Type B pancreatic cell (in vitro differentiated cells): ENCODE measurements at regions not wholly inside any gene's neighbourhood (a gene's known extent, or its start where the extent isn't known, plus 50 kb on each side); places are given as distances from the start of the nearest gene placed in this dataset.
A peak's percentile ranks its signal among the peaks of the same experiment; 100 is the strongest.

Source experiments
- DNase-seq: peaks from one replicate; pipeline ENCODE4 v3.0.0; 2021; ENCODE audit warnings: mixed read lengths; ENCODE audit not compliant: unreplicated experiment; ENCODE audit errors: extremely low spot score
- H3K27ac Mint-ChIP-seq: 2 replicates; pipeline ENCODE4 v1.8.0; 2021; ENCODE audit warnings: mild to moderate bottlenecking, mixed read lengths
- H3K27me3 Mint-ChIP-seq: 2 replicates; pipeline ENCODE4 v1.8.0; 2021; ENCODE audit warnings: mixed read lengths
- H3K36me3 Mint-ChIP-seq: 2 replicates; pipeline ENCODE4 v1.8.0; 2021; ENCODE audit warnings: mixed read lengths
- H3K4me1 Mint-ChIP-seq: one replicate; pipeline ENCODE4 v1.8.0; 2021; ENCODE audit warnings: mixed read lengths; ENCODE audit not compliant: unreplicated experiment
- H3K4me3 Mint-ChIP-seq: 2 replicates; pipeline ENCODE4 v1.8.0; 2021; ENCODE audit warnings: mild to moderate bottlenecking, mixed read lengths
- H3K9me3 Mint-ChIP-seq: 2 replicates; pipeline ENCODE4 v1.8.0; 2021; ENCODE audit warnings: mixed read lengths
- TF ChIP-seq, protein P1 (sequence below): fragments of 200-600 bp; sonication (generic); conservative IDR thresholded peaks from 2 replicates; pipeline ENCODE4 v1.5.0; 2021; ENCODE audit warnings: antibody characterized with exemption, mild to moderate bottlenecking

DNA sequence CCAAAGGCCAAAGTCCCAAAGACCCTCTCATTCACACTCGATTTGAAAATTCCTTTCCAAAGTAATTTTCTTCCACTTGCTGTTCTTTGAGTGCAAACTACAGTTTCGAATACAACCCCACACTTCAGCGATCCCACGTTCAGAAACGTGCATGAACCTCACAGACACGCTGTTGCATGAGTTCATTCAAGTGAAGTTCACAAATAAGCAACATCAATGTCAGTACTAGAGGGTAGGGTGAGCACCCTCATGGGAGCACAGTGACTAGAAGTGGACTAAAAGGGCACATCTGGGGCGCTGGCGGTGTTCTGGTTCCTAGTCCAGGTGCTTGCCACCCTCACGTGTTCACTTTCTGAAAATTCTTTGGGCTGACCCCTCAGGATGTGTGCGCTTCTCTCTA is 59.0 kb downstream of the FAM50B start:
- Mint-ChIP-seq H3K9me3 (no peaks in the 10 kb centered on the region), H3K36me3 (no peaks in the 10 kb centered on the region), H3K4me3 (no peak overlapping the region), H3K4me1 (peaks cover 48% of the 10 kb centered on the region), H3K27ac (no peak overlapping the region), H3K27me3 (no peaks in the 10 kb centered on the region)
- TF ChIP-seq, protein P1, sequence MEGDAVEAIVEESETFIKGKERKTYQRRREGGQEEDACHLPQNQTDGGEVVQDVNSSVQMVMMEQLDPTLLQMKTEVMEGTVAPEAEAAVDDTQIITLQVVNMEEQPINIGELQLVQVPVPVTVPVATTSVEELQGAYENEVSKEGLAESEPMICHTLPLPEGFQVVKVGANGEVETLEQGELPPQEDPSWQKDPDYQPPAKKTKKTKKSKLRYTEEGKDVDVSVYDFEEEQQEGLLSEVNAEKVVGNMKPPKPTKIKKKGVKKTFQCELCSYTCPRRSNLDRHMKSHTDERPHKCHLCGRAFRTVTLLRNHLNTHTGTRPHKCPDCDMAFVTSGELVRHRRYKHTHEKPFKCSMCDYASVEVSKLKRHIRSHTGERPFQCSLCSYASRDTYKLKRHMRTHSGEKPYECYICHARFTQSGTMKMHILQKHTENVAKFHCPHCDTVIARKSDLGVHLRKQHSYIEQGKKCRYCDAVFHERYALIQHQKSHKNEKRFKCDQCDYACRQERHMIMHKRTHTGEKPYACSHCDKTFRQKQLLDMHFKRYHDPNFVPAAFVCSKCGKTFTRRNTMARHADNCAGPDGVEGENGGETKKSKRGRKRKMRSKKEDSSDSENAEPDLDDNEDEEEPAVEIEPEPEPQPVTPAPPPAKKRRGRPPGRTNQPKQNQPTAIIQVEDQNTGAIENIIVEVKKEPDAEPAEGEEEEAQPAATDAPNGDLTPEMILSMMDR = no peak
- no peak for DNase-seq

DNA sequence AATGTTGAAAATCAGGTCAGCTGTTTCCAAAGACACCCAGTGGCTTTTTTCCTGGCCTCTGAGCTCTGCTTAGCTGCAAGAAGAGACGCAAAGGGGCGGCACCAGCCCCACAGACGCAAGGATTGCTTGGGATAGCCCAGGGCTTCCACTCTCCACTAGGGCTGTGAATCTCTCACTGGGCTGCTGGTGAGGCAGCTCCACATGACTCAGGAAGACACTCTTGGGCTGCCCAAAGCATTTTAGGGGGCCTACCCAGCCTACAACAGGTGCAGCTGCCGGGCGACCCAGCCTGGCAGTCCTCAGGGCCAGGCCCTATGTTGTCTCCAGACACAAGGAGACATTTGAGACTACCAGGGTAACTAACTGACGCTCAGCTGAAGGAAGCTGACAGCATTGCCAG is 59.8 kb downstream of the FAM50B start:
- Mint-ChIP-seq H3K27me3 (no peaks in the 10 kb centered on the region), H3K9me3 (no peaks in the 10 kb centered on the region), H3K27ac (no peak overlapping the region), H3K36me3 (no peaks in the 10 kb centered on the region), H3K4me3 (no peak overlapping the region), H3K4me1 (peaks cover 51% of the 10 kb centered on the region)
- TF ChIP-seq, protein P1 = no peak
- no peak for DNase-seq

DNA sequence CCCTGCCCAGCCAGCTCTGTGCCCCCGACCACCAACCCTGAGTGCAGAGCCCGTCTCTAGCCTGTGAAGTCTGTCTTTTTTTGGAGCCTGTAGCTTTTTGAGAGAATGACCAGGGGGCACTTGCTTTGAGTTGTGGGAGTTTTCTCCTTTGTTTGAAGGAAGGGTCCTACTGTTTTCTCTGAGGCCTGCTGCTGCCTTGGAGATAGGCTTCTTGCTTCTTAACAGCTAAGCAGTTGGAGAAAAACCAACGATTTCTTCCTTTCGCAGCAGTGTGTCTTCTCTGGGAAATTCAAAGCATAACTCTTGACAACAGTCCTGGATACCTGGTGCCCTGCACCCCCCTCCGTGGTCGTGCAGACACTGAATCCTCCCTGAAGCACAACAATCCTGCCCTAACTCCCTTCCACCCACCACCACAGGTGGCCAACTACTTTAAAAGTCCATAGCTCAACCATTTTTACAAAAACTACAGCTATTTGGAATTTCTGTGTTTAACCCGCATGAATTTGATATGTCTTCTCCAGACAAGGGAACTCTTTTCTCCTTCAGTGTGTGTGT is 61.0 kb downstream of the FAM50B start:
- DNase-seq = no peak
- no peak overlapping the region for H3K27ac Mint-ChIP-seq
- H3K4me3 Mint-ChIP-seq = no peak overlapping the region
- TF ChIP-seq, protein P1 = no peak
- no peaks in the 10 kb centered on the region for H3K36me3 Mint-ChIP-seq
- H3K4me1 Mint-ChIP-seq = peaks cover 49% of the 10 kb centered on the region
- no peaks in the 10 kb centered on the region for H3K9me3 Mint-ChIP-seq
- H3K27me3 Mint-ChIP-seq = no peaks in the 10 kb centered on the region

DNA sequence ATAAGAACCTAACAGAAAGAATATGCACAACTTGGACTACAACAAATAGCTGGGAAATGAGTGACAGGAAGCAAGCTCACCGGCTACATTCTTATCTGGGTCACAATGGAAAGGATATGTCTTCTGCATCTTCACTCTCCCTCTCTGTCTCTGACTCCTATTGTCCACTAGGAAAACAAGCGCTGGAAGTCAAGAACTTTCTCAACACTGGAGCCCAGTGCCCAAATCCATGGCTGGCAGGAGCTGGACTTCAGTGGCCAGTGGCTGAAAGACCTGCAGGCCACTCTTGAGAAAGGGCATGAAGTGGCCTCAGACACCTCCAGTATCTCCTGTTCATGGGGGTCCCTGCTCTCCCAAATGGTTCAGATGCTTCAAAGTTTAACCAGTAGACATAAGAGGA is 62.0 kb downstream of the FAM50B start:
- DNase-seq = no peak
- Mint-ChIP-seq H3K27ac (peak overlapping the region; percentile 68), H3K36me3 (no peaks in the 10 kb centered on the region)

DNA sequence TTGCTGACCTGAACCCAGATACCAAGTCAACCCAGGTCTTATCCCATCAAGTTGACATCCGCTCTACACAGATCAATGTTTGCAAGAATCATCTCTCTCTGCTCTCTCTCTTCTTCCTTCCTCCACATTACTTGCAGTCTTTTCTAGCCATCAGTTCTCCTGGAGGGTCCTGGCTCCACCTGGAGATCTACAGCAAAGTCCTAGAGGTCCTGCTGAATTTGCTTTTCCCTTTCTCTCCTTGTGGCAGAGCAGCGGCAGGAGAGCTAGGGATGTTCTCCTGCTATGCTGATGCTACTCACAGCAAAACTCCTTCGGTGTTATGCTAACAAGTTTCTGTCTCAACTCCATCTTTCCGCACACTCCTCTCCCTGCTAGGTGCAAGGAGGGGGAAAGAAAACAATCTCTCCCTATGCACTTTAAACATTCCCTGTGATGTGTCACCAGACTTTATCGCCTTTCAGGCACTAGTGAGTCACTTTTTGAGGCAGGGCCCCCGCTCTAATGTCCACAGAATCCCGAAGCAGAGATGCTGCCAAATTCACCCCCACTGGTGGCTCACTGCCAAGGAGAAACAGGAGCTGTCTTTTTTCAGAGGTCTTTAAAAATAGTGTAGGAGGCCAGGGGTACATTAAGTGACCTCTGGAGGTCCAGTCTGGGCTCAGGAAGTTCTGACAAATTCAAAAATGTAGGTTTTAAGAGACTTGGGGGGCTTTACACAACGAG is 62.6 kb downstream of the FAM50B start:
- Mint-ChIP-seq H3K36me3 (no peaks in the 10 kb centered on the region), H3K27me3 (no peaks in the 10 kb centered on the region), H3K9me3 (no peaks in the 10 kb centered on the region), H3K4me1 (peaks cover 33% of the 10 kb centered on the region), H3K4me3 (peak overlapping the region; percentile 24), H3K27ac (peak overlapping the region; percentile 68)
- TF ChIP-seq, protein P1 = no peak
- DNase-seq = no peak

More for the DNA sequence above, 62.0 kb downstream of the FAM50B start:
- Mint-ChIP-seq H3K27me3 (no peaks in the 10 kb centered on the region), H3K4me1 (peaks cover 39% of the 10 kb centered on the region), H3K4me3 (no peak overlapping the region), H3K9me3 (no peaks in the 10 kb centered on the region)
- TF ChIP-seq, protein P1 = no peak
